ENCODE measurements at regions not wholly inside any gene's neighbourhood (a gene's known extent, or its start where the extent isn't known, plus 50 kb on each side); places are given as distances from the start of the nearest gene placed in this dataset.

DNA sequence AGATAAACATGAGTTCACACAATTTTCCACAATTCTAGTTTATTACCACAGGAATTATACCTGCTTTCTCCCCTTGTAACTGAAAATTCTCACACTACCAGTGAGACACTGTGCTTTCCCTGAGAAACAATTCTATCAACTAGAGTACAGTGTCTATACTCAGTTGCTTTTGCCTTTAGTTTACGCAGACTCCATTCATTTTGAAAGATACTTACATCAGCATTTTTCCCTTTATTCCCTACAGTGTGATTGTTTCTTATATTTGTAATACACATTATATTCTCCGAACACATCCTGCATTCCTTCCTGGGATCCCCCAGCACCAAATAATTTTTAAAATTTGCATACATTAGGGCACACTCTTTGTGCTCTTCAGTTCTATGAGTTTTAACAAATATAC lies 1455.5 kb downstream of the SUCLG1 start:
- no peak overlapping the region for H3K27ac ChIP-seq
- TF ChIP-seq, protein P1, sequence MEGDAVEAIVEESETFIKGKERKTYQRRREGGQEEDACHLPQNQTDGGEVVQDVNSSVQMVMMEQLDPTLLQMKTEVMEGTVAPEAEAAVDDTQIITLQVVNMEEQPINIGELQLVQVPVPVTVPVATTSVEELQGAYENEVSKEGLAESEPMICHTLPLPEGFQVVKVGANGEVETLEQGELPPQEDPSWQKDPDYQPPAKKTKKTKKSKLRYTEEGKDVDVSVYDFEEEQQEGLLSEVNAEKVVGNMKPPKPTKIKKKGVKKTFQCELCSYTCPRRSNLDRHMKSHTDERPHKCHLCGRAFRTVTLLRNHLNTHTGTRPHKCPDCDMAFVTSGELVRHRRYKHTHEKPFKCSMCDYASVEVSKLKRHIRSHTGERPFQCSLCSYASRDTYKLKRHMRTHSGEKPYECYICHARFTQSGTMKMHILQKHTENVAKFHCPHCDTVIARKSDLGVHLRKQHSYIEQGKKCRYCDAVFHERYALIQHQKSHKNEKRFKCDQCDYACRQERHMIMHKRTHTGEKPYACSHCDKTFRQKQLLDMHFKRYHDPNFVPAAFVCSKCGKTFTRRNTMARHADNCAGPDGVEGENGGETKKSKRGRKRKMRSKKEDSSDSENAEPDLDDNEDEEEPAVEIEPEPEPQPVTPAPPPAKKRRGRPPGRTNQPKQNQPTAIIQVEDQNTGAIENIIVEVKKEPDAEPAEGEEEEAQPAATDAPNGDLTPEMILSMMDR (IDR thresholded peaks at IDR 0.05), result no peak
- TF ChIP-seq ZFX (IDR thresholded peaks at IDR 0.05; ENCODE audit: borderline replicate concordance), result no peak

DNA sequence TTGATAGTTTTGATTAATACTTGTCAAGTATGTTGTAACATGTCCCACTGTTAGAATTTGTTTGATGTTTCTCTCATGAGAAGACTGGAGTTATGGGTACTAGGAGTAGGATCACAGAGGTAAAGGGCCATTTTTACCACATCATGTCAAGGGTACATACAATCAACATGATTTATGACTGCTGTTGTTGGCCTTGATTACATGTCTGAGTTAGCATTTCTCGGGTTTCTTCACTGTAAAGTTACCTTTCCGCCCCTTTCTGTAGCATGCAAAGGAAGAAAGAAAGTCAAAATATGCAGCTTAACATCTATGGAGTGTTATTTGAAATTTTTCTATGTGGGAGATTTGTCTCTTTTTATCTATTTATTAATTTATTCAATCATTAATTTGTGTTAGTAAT lies 1456.4 kb downstream of the SUCLG1 start:
- TF ChIP-seq, protein P1 (IDR thresholded peaks at IDR 0.05), result no peak
- no peak for TF ChIP-seq ZFX (IDR thresholded peaks at IDR 0.05; ENCODE audit: borderline replicate concordance)
- H3K27ac ChIP-seq, result no peak overlapping the region

DNA sequence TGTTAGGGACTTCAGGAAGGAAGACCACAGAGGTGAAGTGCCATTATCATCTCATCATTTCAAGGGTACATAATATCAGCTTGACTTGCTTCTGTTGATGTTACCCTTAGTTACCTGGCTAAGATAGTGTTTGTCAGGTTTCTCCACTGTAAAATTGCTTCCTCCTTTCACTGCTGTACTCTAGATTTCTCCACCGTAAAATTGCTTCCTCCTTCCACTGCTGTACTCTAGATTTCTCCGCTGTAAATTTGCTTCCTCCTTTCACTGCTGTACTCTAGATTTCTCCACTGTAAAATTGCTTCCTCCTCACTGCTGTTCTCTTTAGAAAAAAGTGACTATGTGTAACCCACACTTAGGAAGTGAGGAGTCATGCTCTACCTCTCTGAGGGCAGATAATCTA lies 1460.3 kb downstream of the SUCLG1 start:
- H3K27ac ChIP-seq, result no peak overlapping the region
- TF ChIP-seq, protein P1 (IDR thresholded peaks at IDR 0.05), result no peak
- no peak for TF ChIP-seq ZFX (IDR thresholded peaks at IDR 0.05; ENCODE audit: borderline replicate concordance)

DNA sequence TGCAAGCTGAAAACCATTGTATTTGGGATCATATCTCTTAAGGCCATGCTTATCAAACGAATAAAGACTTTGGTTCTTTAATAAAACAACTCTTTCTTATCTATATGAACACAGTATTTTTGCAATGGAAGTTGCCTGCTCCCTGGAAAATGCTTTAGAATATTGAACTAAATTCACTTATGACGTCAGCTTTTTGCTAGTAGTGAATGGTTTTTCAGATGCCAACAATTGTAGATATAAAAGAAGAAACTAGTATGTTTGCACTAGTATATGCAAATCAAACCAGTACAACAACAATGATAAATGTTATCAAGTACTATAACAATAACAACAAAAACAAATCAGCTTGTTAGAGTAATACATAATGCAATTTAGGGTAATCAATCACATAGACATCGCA lies 1462.9 kb downstream of the SUCLG1 start:
- TF ChIP-seq, protein P1 (IDR thresholded peaks at IDR 0.05), result no peak
- TF ChIP-seq ZFX (IDR thresholded peaks at IDR 0.05; ENCODE audit: borderline replicate concordance), result no peak
- no peak overlapping the region for H3K27ac ChIP-seq

DNA sequence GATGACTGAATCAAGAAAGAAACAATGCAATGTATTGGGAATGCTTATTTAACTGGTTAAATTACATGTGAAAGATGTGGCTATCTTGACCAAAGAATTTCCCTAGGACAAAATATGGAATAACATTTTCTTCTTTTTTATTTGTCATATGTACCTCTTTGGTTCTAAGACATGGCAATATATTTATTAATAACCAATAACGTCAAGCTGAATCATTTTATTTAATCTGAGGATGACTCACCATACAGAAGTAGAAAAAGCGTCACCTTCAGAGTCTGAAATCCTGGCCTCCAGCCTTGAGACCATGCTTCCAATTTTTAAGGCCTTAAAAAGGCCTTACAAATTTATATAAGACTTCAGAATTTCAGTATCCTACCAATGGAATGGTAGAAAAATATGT lies 1464.9 kb downstream of the SUCLG1 start:
- TF ChIP-seq, protein P1 (IDR thresholded peaks at IDR 0.05), result no peak
- TF ChIP-seq ZFX (IDR thresholded peaks at IDR 0.05; ENCODE audit: borderline replicate concordance), result no peak
- H3K27ac ChIP-seq, result peak overlapping the region; percentile 49

DNA sequence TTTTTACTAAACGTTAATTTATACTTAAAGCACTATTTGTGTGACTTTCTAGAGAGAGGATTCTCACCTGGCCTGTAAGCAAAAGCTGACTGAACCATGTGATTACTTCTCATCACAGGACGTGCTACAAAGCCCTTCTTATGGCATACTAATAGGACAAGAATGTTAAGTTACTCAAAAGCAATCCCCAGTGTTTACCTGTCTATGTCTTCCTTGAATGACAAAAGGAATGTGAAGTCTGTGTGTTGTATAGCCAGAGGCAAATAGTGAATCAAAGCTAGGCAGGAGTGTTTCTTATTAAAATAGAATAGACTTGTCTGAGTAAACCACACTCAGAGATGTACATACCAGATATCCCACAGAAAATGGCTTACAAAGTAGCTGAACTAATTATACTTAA lies 1465.5 kb downstream of the SUCLG1 start:
- peak overlapping the region; percentile 49 for H3K27ac ChIP-seq
- TF ChIP-seq, protein P1 (IDR thresholded peaks at IDR 0.05), result no peak
- TF ChIP-seq ZFX (IDR thresholded peaks at IDR 0.05; ENCODE audit: borderline replicate concordance), result no peak

DNA sequence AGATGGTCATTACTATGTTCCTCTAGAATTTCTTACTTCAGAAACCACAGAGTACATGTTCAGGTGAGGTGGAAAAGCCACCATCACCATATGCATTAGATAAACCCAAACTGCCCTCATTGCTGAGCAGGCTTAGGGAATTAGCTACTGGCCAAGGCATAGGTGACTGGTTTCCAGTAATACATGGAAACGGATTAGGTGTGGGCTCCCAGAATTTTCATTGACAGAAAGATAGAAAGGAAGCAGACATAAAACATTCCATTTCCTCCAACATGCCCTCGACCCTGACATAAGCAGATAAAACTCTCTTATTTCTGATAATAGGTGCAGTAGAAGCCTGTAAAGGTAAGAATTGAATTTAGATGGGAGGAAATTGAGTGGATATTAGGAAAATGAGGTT lies 1466.1 kb downstream of the SUCLG1 start:
- no peak for TF ChIP-seq ZFX (IDR thresholded peaks at IDR 0.05; ENCODE audit: borderline replicate concordance)
- TF ChIP-seq, protein P1 (IDR thresholded peaks at IDR 0.05), result no peak
- no peak overlapping the region for H3K27ac ChIP-seq

All from 22Rv1 (cell line).